DMS53 treated with DMSO at 0.1 percent for 48 hours (cell line): ENCODE measurements at regions not wholly inside any gene's neighbourhood (a gene's known extent, or its start where the extent isn't known, plus 50 kb on each side); places are given as distances from the start of the nearest gene placed in this dataset.
A peak's percentile ranks its signal among the peaks of the same experiment; 100 is the strongest.

ENCODE experiments used
- DNase-seq: peaks from one replicate; lab custom pipeline; 2025; ENCODE audit not compliant: unreplicated experiment; lab: John Stamatoyannopoulos, UW

- no peak for DNase-seq
These were observed 1825.1 kb upstream of the IGFBP7 start for GRCh38 chr4:58935332-58935731.

GRCh38 chr4:58936436-58936835, 1826.3 kb upstream of the IGFBP7 start:
- no peak for DNase-seq

- no peak for DNase-seq
These were observed 1830.0 kb upstream of the IGFBP7 start for GRCh38 chr4:58940167-58940566.

- DNase-seq, result no peak
These were observed 1831.1 kb upstream of the IGFBP7 start for GRCh38 chr4:58941286-58941685.

GRCh38 chr4:58953575-58953974, 1843.4 kb upstream of the IGFBP7 start:
- no peak for DNase-seq

- DNase-seq, result no peak
These were observed 1847.5 kb upstream of the IGFBP7 start for GRCh38 chr4:58957711-58958110.

GRCh38 chr4:58961283-58961682, 1851.1 kb upstream of the IGFBP7 start:
- DNase-seq, result no peak

GRCh38 chr4:58961925-58962324, 1851.7 kb upstream of the IGFBP7 start:
- DNase-seq, result no peak

GRCh38 chr4:58962424-58962823, 1852.2 kb upstream of the IGFBP7 start:
- DNase-seq, result no peak

- DNase-seq, result no peak
These were observed 1871.6 kb upstream of the IGFBP7 start for GRCh38 chr4:58981828-58982227.

- no peak for DNase-seq
These were observed 1873.7 kb upstream of the IGFBP7 start for GRCh38 chr4:58983887-58984286.

GRCh38 chr4:59002148-59002547, 1892.0 kb upstream of the IGFBP7 start:
- no peak for DNase-seq

- no peak for DNase-seq
These were observed 1914.1 kb upstream of the IGFBP7 start for GRCh38 chr4:59024257-59024656.

GRCh38 chr4:59037812-59038211, 1927.6 kb upstream of the IGFBP7 start:
- DNase-seq, result no peak

GRCh38 chr4:59039046-59039445, 1928.9 kb upstream of the IGFBP7 start:
- DNase-seq, result no peak

- DNase-seq, result no peak
These were observed 1934.2 kb upstream of the IGFBP7 start for GRCh38 chr4:59044286-59044900.

GRCh38 chr4:59054086-59054485, 1943.9 kb upstream of the IGFBP7 start:
- no peak for DNase-seq

- DNase-seq, result peak; percentile 88
These were observed 1947.6 kb upstream of the IGFBP7 start for GRCh38 chr4:59057804-59058203.

GRCh38 chr4:59058543-59058942, 1948.4 kb upstream of the IGFBP7 start:
- DNase-seq, result no peak

GRCh38 chr4:59060002-59060846, 1950.0 kb upstream of the IGFBP7 start:
- DNase-seq, result no peak

- DNase-seq, result no peak
These were observed 1950.7 kb upstream of the IGFBP7 start for GRCh38 chr4:59060895-59061294.

- no peak for DNase-seq
These were observed 1953.0 kb upstream of the IGFBP7 start for GRCh38 chr4:59063015-59063720.
